ENCODE measurements at regions not wholly inside any gene's neighbourhood (a gene's known extent, or its start where the extent isn't known, plus 50 kb on each side); places are given as distances from the start of the nearest gene placed in this dataset.

DNA sequence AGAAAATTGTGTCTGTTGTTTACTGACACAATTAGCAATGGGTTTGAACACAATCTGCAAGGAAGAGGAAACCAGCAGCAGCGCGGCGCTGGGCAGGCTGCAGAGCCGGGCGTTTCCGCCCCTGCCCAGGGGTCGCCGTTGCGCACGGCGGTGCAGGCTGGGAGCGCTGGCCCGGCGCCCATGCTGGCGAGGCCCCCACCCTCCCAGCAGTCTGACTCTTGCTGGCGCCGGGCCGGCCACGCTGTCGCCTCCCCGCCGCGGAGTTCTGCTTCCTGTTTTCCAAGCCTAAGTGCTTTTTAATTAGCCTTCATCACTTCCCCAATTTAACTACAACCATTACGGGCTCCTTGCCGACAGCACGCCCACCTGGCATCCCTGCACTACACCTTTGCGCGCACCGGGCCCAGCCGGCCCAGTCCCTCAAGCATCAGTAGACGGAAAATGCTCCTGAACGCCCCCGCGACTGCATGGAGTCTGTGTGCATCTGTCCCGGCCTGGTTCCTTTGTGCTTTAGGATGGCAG is 212.1 kb downstream of the GXYLT1 start:
- no peak for DNase-seq (ENCODE audit: low read depth in 2 of 2)

DNA sequence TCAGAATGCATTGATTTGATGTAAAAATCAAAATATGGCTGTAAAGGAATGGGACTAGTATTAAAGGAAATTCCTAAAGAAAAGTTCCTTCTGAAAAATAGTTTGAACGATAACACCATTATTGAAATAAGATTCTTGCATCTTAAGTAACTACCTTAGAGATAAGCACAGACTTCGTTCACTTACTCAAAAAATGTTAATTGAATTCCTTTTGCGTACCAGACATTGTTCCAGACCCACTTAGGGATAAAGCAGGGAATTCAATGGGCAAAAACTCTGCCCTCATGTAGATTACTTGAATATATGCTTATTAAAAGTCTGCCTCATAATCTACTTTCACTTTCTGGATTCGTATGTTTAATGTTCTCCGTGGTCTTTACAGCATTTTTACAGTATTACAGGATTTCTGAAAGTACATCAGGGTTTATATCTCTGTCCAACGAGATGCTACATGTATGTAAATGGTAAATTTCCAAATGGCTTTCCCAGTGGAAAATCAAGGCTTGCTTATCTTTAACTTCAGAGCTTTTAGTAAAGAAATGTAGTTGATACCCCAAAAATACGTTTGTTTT is 213.7 kb downstream of the GXYLT1 start:
- DNase-seq (ENCODE audit: low read depth in 2 of 2) = no peak

DNA sequence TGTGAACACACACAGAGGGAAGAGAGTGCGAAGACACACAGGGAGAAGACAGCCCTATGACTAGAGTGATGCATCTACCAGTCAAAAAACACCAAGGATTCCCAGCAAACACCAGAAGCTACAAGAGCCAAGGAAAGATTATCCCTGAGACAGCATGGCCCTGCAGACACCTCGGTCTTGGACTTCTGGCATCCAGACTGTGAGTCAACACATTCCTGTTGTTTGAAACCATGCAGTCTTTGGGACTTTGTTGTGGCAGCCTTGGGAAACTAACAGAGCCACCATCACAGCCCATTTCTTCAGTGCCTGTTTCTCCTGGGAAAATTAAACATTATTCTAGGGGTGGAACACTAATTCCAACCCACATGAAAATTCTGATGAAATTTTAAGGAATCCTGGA is 220.6 kb downstream of the GXYLT1 start:
- DNase-seq (ENCODE audit: low read depth in 2 of 2) = no peak

DNA sequence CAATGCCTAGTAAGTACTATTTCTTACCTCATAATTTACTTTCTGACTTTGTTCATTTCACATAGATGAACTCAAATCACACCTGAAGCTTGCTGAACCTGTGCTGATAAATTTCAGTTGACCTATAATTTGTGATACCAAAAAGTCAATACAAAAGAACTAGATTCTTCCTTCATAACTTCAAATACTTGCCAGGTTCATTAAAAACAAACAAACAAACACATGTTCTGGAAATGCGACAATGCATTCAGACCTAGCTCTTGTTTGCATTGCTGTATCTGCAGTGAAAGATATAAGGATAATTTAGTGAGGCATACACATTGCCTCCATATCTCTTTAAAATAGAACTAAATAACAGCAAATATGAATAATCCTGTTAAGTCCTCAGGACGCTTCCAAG is 221.3 kb downstream of the GXYLT1 start:
- DNase-seq (ENCODE audit: low read depth in 2 of 2) = no peak

DNA sequence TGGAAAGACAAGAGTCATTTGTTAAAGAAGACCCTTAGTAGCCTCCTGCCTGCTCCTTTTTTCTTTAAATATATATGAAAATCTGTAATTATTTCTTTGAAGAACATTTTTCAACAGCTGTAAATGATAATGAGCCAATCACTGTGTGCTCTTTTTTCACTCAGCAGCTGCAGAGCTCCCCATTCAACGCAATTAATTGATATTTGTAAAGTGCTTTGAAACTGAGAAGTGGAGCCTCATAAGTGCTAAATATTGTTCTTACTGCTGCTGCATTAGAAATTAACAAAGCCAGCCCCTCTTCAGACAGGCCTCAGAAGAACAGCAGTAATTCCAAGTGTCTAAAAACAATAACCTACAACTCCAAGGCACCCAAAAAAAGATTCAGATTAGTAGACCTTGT is 224.3 kb downstream of the GXYLT1 start:
- DNase-seq (ENCODE audit: low read depth in 2 of 2) = no peak

DNA sequence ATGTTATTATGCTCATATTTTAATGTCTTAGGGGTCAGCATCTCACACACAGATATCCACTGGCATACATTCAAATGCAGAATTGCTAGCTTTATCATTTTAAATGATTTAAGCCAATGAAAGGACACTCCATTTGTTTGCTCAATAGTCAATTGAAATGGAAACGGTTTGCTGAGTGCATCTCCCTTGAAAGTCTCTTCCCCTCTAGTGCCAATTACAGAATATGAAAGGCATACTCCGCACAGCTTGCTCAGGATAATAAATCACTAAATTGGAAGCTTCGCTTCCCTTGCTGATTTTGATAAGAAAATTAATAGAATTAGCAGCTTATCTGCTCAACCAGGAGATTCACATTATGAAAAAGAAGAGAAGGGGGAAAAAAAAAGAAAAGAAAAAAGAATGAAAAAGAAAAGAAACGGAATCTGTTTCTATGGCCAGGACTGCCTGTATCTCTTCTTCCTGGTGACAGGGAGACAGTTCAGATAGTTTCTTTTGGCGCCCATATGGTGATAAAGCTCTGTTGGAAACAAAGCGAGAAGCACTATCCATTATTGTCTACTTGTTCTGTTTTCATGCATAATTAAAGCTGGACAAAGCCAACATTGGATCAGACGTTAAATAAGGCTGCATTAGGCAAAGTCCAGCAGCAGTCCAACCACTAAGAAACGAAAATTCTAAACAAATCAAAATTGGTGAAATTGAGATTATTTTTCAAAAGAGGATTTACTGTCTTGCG is 225.0 kb downstream of the GXYLT1 start:
- DNase-seq (ENCODE audit: low read depth in 2 of 2) = no peak

DNA sequence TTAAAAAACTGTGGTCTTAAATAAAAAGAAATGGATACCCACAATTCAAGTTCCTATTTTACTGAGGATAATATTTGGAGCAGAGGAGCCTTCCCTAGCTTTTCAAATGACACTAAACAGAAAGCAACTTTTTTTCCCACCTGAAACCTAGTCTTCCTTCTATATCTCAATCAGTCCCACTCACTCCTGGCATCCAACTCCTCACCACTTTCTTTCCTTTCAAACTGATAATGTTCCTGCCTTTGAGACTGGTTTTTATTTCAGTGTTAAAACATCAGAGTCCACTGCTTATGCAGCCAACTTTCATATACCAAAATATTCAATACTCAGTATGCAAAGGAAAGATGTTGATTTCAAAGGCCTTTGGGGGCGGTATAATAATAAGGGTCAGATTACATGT is 225.6 kb downstream of the GXYLT1 start:
- DNase-seq (ENCODE audit: low read depth in 2 of 2) = no peak

DNA sequence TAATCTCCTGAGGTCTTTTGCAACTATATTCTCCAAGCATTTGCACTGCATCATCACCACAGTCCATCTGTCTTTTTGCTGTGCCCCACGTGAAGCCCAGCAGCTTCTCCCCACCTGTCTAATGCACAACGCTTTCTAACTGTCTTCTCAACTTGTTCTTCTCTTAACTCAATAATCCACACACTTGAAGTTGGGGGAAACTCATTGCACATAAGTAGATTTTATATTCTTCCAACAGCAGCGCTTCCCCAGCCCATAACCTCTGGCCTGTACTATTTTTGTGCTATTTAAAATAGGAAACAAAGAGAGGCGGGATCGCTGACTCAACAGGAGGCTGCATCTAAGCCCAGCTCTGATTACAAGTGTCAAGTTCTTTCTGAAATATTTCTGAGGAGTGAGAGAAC is 226.7 kb downstream of the GXYLT1 start:
- DNase-seq (ENCODE audit: low read depth in 2 of 2) = no peak

DNA sequence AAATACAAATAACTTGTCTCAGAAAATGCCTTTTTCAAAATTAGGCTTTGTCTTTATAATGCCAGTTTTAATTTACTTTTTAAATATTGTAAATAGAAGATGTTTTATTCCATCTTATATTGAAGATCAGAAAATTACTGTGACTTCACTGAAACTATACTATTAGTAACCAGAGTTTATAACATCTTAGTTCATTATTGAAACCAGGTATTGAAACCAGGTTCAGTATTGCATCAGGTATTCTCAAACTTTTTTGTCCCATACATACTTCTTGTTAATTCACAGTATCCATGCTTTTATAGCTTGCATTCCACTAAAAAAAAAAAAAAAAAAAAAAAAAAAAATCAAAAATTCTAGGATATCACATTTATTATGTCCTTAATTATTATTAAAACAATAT is 227.5 kb downstream of the GXYLT1 start:
- no peak for DNase-seq (ENCODE audit: low read depth in 2 of 2)

DNA sequence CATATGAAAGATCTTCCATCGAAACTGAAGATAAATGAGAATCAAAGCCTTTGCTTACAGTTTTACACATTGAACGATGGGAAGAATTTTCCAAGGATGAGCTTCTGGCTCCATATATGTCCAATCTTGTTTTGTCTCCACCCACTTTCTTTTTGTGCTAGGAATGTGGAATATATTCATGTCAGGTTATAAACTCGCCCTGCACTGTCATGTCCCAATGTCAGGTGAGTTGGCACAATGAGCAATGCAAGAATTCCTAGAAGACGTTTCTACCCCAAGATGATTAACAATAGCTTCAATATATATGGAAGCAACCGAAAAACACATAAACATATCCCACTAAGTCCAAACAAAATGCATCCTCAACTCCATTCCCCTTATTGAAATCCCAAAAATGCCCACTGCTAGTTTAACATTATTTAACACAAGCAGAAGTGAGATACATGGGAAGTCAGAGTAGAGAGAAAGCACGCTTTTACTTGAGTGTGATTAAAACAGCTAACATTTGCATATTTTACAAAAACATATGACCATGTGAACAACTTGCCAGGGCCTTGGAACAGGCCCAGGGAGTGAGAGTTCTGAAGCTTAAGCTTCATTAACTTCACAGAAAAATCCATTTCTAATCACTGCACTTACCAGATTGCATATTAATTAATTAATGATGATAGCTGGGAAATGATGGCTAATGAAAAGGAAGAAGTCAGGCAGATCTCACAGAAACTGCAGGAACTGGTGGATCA is 233.9 kb downstream of the GXYLT1 start:
- DNase-seq (ENCODE audit: low read depth in 2 of 2) = no peak

DNA sequence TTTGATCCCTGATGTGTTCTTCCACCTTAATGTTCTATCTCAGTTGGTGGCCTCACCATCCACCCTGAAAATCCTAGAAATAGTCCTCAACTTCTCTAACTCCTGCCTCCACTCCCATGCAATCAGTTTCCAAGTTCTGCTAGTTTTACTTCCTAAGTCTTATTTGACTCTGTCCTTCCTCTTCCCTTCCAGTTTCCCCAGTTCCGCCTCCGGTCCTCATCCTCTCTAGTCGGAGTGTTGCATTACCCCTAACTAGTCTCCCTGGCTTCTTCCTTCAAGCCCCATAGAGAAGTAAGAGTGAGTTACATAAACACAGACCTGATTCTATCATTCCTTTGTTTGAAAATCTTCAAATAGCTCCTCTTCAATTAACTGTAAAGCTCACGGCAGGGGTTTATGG is 236.5 kb downstream of the GXYLT1 start:
- no peak for DNase-seq (ENCODE audit: low read depth in 2 of 2)

DNA sequence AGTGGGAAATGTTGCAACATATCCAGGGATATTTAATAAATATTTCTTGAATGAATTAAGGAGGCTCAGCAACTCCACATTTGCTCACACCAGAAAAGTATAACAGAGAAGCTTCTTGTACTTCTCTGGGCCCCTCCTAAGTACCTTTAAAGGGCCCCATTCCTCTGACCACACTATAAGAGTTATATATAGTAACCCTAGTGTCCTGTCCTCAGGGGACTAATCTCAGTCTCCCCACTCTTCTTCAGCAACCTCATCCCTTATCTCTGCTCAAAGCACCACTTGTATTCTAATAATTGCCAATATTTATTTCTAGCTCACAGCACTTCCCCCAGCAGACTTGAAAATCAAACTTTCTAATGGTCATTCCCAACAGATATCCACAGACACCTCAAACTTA is 237.1 kb downstream of the GXYLT1 start:
- no peak for DNase-seq (ENCODE audit: low read depth in 2 of 2)

DNA sequence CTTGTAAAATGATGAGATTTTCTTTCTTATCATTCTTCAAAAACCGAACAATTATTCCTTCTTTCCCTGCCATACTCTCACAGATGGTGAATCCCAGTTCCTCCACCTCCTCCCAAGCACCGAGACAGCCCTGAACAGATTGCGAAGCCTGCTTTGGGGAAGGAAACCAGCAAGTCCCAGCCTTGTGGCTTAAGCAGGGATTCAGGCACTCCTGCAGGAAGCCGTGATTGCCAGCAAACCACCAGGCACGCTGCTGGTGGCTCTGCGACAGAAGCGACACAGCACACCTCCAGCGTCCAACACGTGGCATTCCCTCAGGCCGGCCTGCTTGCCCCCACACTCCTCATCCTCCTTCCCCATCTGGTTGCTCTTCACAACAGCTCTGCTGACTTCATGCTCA is 237.7 kb downstream of the GXYLT1 start:
- no peak for DNase-seq (ENCODE audit: low read depth in 2 of 2)

DNA sequence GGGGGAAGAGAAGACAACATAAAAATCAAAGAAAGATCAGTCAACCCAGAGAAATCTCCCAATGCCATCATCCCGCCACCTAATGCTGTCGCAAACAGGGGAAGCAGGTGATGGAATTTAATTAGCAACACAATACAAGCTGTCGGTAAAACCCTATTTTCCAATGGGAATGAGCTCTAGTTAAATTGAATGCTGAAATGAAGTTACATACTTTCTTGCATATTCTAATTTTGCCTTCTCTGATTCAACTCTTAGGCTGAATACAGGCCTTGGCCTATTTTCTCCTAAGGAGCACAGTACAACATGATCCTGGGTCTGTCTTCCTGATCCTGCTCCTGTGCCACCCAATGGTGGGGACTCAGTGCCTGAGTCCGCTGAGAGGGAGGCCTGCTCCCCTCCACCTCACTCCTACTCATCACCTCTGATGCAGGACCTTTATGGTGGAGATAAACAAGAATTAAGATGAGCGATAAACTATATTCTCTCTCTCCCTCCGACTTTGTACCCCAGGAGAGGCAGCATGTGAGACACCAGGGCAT is 238.8 kb downstream of the GXYLT1 start:
- no peak for DNase-seq (ENCODE audit: low read depth in 2 of 2)

DNA sequence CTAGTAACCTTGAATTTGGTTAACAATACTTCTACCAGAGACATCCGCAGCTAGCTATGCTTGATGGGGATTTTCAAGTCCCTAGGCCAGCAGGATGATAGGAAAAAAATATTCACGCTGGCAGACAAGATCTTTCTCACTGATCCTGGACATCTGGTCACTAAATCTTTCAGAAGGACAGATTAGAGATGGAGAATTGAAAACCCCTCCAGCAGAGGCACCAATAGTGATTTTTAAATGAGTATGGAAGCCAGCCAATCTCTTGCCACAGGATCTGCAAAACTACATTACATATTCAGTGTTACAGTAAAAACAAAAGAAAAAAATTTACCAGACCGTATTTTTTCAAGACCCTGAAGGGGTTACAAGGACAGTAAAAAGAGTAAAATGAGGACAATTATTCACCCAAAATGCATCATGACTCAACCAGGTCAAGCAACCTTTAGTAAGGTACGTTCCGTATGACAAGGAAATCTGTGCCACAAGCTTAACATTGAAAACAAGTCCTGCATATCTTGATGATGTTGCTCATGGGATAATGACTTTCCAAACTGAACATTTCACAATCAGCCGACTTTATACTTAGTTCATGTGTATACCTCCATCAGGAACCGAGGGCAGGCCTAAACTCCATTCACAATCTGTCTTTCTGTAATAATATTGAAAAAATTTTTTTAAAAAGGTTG is 239.5 kb downstream of the GXYLT1 start:
- no peak for DNase-seq (ENCODE audit: low read depth in 2 of 2)

DNA sequence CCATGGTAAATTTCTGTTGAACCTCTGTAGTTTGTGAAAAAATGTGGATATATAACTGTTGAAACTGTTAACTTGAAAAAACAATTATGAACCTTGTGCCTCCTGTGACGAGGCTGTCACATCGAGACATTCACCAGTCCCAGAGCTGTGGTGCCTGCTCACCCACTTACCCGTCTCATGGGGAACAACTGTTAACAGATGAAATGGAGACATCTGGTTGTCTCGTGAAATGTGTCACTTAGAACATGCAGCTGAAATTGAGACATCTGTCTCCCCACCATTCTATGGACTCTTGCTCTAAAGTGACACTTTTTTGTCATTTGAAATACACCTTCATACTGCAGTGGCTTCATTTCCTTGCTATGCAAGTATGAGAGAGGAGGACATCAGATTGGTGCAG is 240.6 kb downstream of the GXYLT1 start:
- DNase-seq (ENCODE audit: low read depth in 2 of 2) = no peak

DNA sequence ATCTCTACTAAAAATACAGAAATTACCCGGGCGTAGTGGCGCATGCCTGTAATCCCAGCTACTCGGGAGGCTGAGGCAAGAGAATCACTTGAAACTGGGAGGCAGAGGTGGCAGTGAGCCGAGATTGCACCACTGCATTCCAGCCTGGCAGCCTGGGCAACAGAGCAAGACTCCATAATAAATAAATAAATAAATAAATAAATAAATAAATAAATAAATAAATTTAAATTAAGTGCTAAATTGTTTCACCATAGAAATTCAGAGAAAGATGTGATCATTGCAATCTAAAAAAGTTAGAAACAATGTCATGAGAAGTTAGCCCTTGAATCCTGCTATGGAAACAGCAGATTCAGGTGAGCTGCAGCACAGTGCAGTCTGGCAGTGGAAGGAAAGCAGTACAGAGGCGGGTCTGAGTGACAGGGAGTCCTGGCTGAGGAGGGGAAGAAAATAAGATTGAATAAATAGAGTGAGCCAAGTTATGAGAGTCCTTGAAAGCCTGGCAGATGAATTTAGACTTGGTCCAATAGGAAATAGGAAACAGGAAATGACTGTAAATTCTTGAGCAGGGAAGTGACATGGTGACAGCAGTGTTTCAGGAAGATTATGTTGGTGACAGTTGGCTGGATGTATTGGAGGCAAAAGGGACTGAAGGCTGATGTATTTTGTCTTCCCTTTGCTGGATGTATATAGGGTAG is 241.5 kb downstream of the GXYLT1 start:
- no peak for DNase-seq (ENCODE audit: low read depth in 2 of 2)

DNA sequence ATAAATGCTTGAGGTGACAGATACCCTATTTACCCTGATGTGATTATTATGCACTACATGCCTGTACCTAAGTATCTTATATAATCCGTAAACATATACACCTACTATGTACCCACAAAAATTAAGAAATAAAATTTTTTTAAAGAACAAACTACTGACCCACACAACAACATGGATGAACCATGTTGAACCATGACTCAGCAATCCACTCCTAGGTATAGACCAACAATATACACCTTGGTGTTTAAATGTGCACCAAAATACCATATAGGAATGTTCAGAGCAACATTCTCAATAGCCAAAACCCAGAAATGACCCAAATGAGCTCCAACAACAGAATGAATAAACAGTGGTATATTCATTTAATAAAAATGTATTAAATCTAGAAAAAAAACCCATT is 245.1 kb downstream of the GXYLT1 start:
- no peak for DNase-seq (ENCODE audit: low read depth in 2 of 2)

DNA sequence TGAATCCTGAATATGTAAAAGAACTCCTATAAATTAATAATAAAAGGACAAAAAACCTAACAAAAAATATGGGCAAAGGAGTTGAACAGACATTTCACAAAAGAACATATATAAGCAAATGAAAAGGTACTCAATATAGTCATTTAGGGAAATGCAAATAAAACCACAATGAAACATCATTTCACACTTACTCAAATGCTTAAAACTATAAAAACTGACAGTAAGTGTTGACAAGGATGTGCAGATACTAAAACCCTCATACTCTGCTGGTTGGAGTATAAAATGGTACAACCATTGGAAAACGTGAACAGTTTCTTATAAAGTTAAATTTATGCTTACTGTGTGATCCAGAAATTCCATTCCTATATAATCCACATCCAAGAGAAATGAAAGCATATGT is 247.1 kb downstream of the GXYLT1 start:
- no peak for DNase-seq (ENCODE audit: low read depth in 2 of 2)

DNA sequence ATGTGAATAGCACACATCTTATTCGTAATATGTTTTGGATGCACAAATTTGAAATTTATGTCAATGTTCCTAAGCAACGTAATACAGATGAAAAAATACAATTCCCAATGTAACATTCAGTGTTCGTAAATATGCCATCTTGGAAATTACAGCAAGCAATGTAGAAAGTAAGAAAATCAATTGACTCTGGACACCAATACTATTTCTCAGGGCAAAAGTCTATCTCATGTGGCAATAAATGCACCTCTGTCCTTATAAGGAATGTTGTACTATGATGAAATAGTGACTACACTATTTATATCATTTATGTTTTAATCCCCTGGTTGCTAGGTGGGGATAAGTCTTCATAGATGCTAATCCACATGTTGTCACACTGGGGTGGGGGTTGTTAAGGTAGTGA is 251.2 kb downstream of the GXYLT1 start:
- DNase-seq (ENCODE audit: low read depth in 2 of 2) = no peak

DNA sequence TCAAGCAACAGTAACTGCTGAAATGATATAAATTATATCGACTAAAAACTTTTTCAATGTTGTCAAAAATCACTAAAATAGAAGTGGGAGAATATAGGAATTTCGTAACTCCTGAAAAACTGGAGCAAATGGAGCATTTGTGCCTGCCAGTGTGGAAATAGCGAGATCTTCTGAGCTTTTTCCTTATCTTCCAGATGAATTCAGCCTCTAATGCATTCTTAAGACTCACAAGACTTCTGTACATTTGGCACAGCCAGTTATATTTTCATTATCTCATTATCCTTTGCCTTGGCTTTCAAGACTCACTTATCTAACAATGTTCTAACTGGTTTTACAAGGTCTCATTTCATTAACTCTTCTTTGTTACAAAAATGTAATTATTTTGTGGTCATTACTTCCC is 252.4 kb downstream of the GXYLT1 start:
- DNase-seq (ENCODE audit: low read depth in 2 of 2) = no peak

DNA sequence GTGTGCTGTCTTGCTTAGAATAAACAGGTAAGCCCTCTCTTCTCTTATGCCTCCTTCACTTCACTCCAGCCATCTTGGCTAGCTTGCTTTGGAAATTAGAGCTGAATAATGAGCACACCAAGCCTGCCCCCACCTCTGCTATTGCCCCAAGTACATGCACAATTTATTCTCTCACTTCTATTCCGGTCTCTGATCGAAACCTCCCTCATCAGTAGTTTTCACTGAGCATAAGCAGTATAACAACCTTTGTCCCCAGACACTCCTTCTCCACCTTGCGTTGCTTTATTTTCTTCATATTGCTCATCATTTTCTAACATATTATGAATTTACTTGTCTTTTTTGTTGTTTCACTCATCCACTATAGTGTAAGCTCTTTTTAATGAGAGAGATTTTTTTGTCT is 253.4 kb downstream of the GXYLT1 start:
- DNase-seq (ENCODE audit: low read depth in 2 of 2) = no peak

Measured in stimulated activated CD8-positive, alpha-beta memory T cell treated with anti-CD3 and anti-CD28 coated beads, Interleukin-15, amount 100 ng/mL, for 48 hours (primary cell).